Tibial nerve (tissue), 4 donors: ENCODE measurements at regions not wholly inside any gene's neighbourhood (a gene's known extent, or its start where the extent isn't known, plus 50 kb on each side); places are given as distances from the start of the nearest gene placed in this dataset.

Experiments
- DNase-seq, 2 donors: peaks; one replicate each; pipeline ENCODE4 v3.0.0-alpha.2; 2019; ENCODE audit warnings: low spot score in 2 of 2
- H3K27ac ChIP-seq, 4 donors: fragments of 200-600 bp; sonication (generic) in 3 of 4; one replicate each; pipeline ENCODE4 v1.5.1; 2017 to 2019; ENCODE audit warnings: mild to moderate bottlenecking in 1 of 4
- H3K27me3 ChIP-seq, 2 donors: fragments of 200-600 bp; sonication (generic) in 1 of 2; one replicate each; pipeline versions ENCODE4 v1.5.1 to v1.6.0; 2017 to 2019
- H3K36me3 ChIP-seq, 3 donors: fragments of 200-600 bp; sonication (generic); one replicate each; pipeline ENCODE4 v1.5.1; 2018 to 2019
- H3K4me1 ChIP-seq, 4 donors: fragments of 200-600 bp; sonication (generic) in 3 of 4; one replicate each; pipeline ENCODE4 v1.5.1; 2017 to 2019
- H3K4me3 ChIP-seq, 4 donors: fragments of 200-600 bp; sonication (generic) in 3 of 4; one replicate each; pipeline ENCODE4 v1.5.1; 2017 to 2019; ENCODE audit warnings: mild to moderate bottlenecking in 1 of 4, moderate library complexity in 1 of 4
- H3K9me3 ChIP-seq, 4 donors: fragments of 200-600 bp; sonication (generic) in 3 of 4; one replicate each; pipeline ENCODE4 v1.5.1; 2017 to 2019
- EP300 ChIP-seq, 2 donors: sonication (generic); formaldehyde crosslinking; IDR thresholded peaks; one replicate each; pipeline ENCODE4 v1.6.1; 2017; ENCODE audit warnings: antibody characterized with exemption in 2 of 2, mild to moderate bottlenecking in 1 of 2
- POLR2A ChIP-seq, 2 donors: fragments of 450-650 bp; IDR thresholded peaks; one replicate each; pipeline ENCODE4 v1.6.1; 2017; ENCODE audit warnings: antibody characterized with exemption in 2 of 2, mild to moderate bottlenecking in 2 of 2, moderate library complexity in 2 of 2
- WGBS, 2 donors: methylation state at CpG; one replicate each; pipeline ENCODE4 v1.1.5; 2018; 5-methylcytosine and 5-hydroxymethylcytosine counted together
- TF ChIP-seq, protein P1 (sequence below), 5 experiments: fragments of 200-600 bp in 3 of 5; fragments of 450-650 bp in 2 of 5; sonication (generic) in 3 of 5; IDR thresholded peaks; one replicate each; pipeline ENCODE4 v1.5.1; 2016 to 2019; ENCODE audit warnings: antibody characterized with exemption in 5 of 5, mild to moderate bottlenecking in 3 of 5, moderate library complexity in 2 of 5

DNA sequence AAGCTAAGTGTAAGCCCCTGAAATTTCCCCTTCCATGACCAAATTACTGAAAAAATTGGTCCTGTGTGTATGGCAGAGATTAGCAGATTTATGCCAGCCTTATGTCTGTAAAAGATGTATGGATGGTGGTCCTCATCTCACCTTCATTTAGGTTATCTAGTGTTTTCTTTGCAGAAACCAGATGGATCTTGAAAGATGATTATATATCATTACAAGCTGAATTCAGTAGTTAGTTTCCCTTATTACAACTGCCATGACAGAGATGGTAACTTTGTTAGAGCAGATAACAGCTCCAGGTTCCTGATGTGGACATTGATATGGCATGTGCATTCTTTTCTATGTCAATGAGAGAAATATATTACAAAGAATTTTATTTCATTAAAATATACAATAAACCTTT is 1403.2 kb upstream of the CDH6 start:
- no peak overlapping the region for H3K4me3 ChIP-seq
- H3K27me3 ChIP-seq: no peaks in the 10 kb centered on the region
- H3K36me3 ChIP-seq: no peaks in the 10 kb centered on the region
- TF ChIP-seq, protein P1, sequence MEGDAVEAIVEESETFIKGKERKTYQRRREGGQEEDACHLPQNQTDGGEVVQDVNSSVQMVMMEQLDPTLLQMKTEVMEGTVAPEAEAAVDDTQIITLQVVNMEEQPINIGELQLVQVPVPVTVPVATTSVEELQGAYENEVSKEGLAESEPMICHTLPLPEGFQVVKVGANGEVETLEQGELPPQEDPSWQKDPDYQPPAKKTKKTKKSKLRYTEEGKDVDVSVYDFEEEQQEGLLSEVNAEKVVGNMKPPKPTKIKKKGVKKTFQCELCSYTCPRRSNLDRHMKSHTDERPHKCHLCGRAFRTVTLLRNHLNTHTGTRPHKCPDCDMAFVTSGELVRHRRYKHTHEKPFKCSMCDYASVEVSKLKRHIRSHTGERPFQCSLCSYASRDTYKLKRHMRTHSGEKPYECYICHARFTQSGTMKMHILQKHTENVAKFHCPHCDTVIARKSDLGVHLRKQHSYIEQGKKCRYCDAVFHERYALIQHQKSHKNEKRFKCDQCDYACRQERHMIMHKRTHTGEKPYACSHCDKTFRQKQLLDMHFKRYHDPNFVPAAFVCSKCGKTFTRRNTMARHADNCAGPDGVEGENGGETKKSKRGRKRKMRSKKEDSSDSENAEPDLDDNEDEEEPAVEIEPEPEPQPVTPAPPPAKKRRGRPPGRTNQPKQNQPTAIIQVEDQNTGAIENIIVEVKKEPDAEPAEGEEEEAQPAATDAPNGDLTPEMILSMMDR (IDR thresholded peaks at IDR 0.05): no peak
- TF ChIP-seq EP300 (IDR thresholded peaks at IDR 0.05) (no peak), POLR2A (IDR thresholded peaks at IDR 0.05) (no peak)
- H3K27ac ChIP-seq: no peak overlapping the region
- no peaks in the 10 kb centered on the region for H3K9me3 ChIP-seq
- no peaks in the 10 kb centered on the region for H3K4me1 ChIP-seq
- no peak for DNase-seq

DNA sequence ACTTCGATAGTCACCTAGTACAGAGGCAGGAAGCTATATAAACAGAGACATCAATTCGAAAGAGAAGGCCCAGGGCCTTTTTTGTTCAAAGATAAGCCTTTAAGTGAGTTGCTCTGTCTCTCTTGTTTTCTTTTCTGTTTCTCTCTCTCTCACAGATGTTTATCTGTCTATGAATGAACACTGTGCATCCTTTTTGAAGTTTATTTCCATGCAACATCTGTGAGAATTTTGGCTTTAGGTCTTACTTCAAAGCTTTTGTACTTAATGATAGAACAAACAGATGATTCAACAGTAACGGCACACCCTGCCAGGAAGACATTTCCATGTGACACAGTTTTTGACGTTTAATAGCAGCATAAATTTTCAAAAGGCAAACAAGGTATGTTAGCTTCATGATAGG is 1413.1 kb upstream of the CDH6 start:
- Histone ChIP-seq H3K4me3 (no peak overlapping the region), H3K4me1 (no peaks in the 10 kb centered on the region)
- 37 to 62% methylated on average over 4 of the region's 4 CpGs for WGBS, 2 donors

DNA sequence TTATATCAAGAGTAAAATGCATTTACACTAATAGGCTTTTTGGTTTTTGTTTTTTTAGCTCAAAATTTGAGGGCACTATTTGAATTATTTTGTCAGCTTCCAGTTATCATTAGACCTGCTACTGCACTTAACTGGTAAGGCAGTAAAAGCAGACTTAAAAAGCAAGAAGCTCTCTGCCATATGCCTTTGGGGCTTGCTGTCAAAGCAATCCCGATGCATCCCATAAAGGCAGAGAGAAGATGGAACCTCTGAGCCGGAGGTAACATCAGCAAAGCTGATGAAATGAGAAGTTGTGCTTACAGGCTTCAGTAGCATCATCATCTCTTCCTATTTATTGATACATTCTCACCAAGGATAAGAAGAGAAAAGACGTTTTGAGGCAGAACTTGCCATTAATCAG is 1414.3 kb upstream of the CDH6 start:
- no peak for DNase-seq
- Histone ChIP-seq H3K27ac (no peak overlapping the region), H3K4me1 (no peaks in the 10 kb centered on the region), H3K9me3 (no peaks in the 10 kb centered on the region), H3K27me3 (no peaks in the 10 kb centered on the region), H3K4me3 (no peak overlapping the region), H3K36me3 (no peaks in the 10 kb centered on the region)
- WGBS, 2 donors: 57 to 71% methylated on average over 3 of the region's 3 CpGs
- no peak for TF ChIP-seq POLR2A (IDR thresholded peaks at IDR 0.05)
- TF ChIP-seq, protein P1 (IDR thresholded peaks at IDR 0.05): no peak
- no peak for TF ChIP-seq EP300 (IDR thresholded peaks at IDR 0.05)

More for the DNA sequence above, 1413.1 kb upstream of the CDH6 start:
- Histone ChIP-seq H3K9me3 (no peaks in the 10 kb centered on the region), H3K27ac (no peak overlapping the region), H3K27me3 (no peaks in the 10 kb centered on the region), H3K36me3 (no peaks in the 10 kb centered on the region)
- TF ChIP-seq POLR2A (IDR thresholded peaks at IDR 0.05) (no peak), EP300 (IDR thresholded peaks at IDR 0.05) (no peak)
- TF ChIP-seq, protein P1 (IDR thresholded peaks at IDR 0.05): no peak
- DNase-seq: no peak

DNA sequence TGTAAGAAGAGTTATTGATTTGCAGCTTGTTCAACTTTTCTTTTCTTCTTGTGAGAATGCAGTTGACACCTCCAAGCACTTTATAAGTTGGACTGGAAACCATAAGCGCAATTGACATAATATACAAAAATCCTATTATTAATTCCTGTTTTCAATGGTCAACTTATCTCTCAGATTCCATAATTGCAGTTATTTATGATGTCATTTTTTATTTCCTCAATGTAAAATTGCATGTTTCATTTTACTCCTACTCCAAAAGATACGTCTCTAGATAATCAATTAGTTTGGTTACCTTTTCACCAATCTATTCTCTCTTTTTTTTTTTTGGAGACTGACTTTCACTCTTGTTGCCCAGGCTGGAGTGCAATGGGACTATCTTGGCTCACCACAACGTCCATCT is 1416.1 kb upstream of the CDH6 start:
- H3K27ac ChIP-seq: no peak overlapping the region
- no peak for DNase-seq
- no peaks in the 10 kb centered on the region for H3K4me1 ChIP-seq
- TF ChIP-seq EP300 (IDR thresholded peaks at IDR 0.05) (no peak), POLR2A (IDR thresholded peaks at IDR 0.05) (no peak)
- TF ChIP-seq, protein P1 (IDR thresholded peaks at IDR 0.05): no peak
- no peaks in the 10 kb centered on the region for H3K36me3 ChIP-seq
- H3K4me3 ChIP-seq: no peak overlapping the region
- H3K9me3 ChIP-seq: no peaks in the 10 kb centered on the region
- no peaks in the 10 kb centered on the region for H3K27me3 ChIP-seq
- 83 to 88% methylated on average over 3 of the region's 3 CpGs for WGBS, 2 donors

DNA sequence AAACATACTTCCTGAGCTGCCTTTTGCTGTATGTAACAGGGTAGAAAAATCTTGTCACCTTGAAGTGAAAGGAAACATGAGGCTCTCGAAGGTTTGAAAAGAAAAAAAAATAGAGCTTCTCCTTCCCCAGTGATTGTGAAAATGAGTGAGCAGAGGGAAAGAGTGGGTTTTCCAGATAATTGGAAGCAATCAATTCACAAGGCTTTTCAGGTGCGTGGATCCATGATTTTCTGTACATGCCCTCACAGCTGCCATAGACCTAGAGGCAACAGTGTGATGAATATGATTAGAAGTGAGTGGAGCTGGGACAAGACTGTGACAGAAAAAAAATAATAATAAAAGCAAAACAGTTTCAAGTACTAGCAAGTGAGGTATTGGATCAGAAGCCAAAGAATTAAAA is 1422.5 kb upstream of the CDH6 start:
- no peaks in the 10 kb centered on the region for H3K9me3 ChIP-seq
- H3K27ac ChIP-seq: no peak overlapping the region
- no peaks in the 10 kb centered on the region for H3K36me3 ChIP-seq
- no peaks in the 10 kb centered on the region for H3K4me1 ChIP-seq
- no peak overlapping the region for H3K4me3 ChIP-seq
- DNase-seq: no peak
- H3K27me3 ChIP-seq: no peaks in the 10 kb centered on the region
- WGBS, 2 donors: 67 to 81% methylated on average over 2 of the region's 2 CpGs
- TF ChIP-seq, protein P1 (IDR thresholded peaks at IDR 0.05): no peak
- TF ChIP-seq EP300 (IDR thresholded peaks at IDR 0.05): no peak
